ENCODE measurements at regions not wholly inside any gene's neighbourhood (a gene's known extent, or its start where the extent isn't known, plus 50 kb on each side); places are given as distances from the start of the nearest gene placed in this dataset.

DNA sequence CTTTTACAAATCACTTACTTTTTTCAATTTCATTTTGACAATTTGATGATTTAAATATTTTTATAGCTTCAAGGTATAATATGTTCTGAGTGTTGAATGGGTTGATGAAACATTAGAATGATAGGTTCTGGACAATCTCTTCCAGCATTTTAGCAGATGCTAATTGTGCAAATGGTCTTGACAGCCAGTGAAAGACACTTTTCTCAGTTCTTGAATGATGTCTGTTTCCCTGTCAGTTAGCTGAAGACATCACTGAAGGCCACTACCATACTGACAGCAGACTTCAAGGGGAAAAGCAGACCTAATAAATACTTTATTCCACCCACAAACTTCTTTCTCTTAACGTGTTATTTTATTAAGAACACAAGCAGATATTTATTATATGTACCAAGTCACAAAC, 498.6 kb downstream of the GRXCR1 start:
- Histone ChIP-seq H3K27me3 (ENCODE audit: insufficient read depth, low read length, poor library complexity, severe bottlenecking) (no peaks in the 10 kb centered on the region), H3K27ac (ENCODE audit: low read depth, low read length) (no peak overlapping the region), H3K4me3 (ENCODE audit: low read length) (no peak overlapping the region), H3K36me3 (ENCODE audit: insufficient read depth, low read length) (no peaks in the 10 kb centered on the region), H3K4me1 (ENCODE audit: insufficient read depth, low read length) (no peaks in the 10 kb centered on the region), H3K9me3 (ENCODE audit: low read length) (no peaks in the 10 kb centered on the region)
- ChIA-PET POLR2A (no interaction called here), CTCF (no interaction called here)
- Mint-ChIP-seq H3K4me3 (no peak overlapping the region), H3K27ac (no peak overlapping the region), H3K4me1 (no peaks in the 10 kb centered on the region), H3K27me3 (no peaks in the 10 kb centered on the region), H3K9me3 (peaks cover 0 to 11% (median 2%) of the 10 kb centered on the region in 5 donors), H3K36me3 (peaks cover 0 to 3% (median 0%) of the 10 kb centered on the region in 3 donors)
- DNase-seq = no peak

DNA sequence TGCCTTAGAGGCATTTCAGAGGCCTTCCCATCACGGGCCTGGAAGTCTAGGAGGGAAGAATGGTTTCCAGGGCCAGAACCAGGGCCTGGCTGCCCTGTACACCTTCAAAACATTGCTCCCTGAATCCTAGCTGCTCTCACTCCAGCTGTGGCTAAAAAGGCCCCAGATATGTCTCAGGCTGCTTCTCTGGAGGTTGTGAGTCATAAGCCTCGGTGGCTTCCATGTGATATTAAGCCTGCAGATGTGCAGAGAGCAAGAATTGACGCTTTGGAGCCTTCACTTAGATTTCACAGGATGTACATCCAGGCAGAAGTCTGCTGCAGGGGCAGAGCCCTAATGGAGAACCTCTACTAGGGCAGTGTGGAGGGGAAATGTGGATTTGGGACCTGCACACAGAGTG, 502.5 kb downstream of the GRXCR1 start:
- Mint-ChIP-seq H3K27me3 (no peaks in the 10 kb centered on the region), H3K27ac (no peak overlapping the region), H3K9me3 (peaks cover 3 to 18% (median 11%) of the 10 kb centered on the region in 5 donors), H3K4me1 (no peaks in the 10 kb centered on the region), H3K36me3 (peaks cover 0 to 3% (median 0%) of the 10 kb centered on the region in 3 donors), H3K4me3 (no peak overlapping the region)
- Histone ChIP-seq H3K27me3 (ENCODE audit: insufficient read depth, low read length, poor library complexity, severe bottlenecking) (no peaks in the 10 kb centered on the region), H3K9me3 (ENCODE audit: low read length) (no peaks in the 10 kb centered on the region), H3K36me3 (ENCODE audit: insufficient read depth, low read length) (no peaks in the 10 kb centered on the region), H3K27ac (ENCODE audit: low read depth, low read length) (no peak overlapping the region), H3K4me1 (ENCODE audit: insufficient read depth, low read length) (no peaks in the 10 kb centered on the region), H3K4me3 (ENCODE audit: low read length) (no peak overlapping the region)
- ChIA-PET CTCF (no interaction called here), POLR2A (no interaction called here)
- DNase-seq = no peak

DNA sequence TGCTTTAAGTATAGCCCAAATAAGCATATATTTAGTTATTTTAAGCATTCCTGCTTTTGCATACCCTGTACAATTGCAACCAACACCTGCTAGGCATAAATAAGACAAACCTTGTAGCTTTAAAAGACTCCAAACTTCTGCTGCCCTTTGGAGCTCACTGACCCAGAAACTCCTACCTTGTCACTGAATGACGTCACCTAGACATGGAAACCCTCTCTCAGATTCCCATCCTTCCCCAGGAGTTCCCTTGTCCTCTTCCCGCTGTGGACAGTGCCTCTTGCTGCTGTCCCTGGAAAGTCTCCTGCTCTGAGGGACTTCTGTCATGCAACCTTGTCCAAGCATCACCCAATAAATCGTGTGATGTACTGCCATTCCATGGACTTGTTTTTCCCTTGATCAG, 507.2 kb downstream of the GRXCR1 start:
- H3K36me3 ChIP-seq (ENCODE audit: insufficient read depth, low read length) = no peaks in the 10 kb centered on the region
- Mint-ChIP-seq H3K4me1 (no peaks in the 10 kb centered on the region), H3K9me3 (peaks cover 3 to 32% (median 12%) of the 10 kb centered on the region in 5 donors), H3K27me3 (no peaks in the 10 kb centered on the region), H3K4me3 (no peak overlapping the region), H3K27ac (no peak overlapping the region), H3K36me3 (peaks cover 0 to 3% (median 0%) of the 10 kb centered on the region in 3 donors)
- H3K9me3 ChIP-seq (ENCODE audit: low read length) = no peaks in the 10 kb centered on the region
- H3K4me3 ChIP-seq (ENCODE audit: low read length) = no peak overlapping the region
- no peak for DNase-seq
- no peaks in the 10 kb centered on the region for H3K27me3 ChIP-seq (ENCODE audit: insufficient read depth, low read length, poor library complexity, severe bottlenecking)
- CTCF ChIA-PET = no interaction called here
- POLR2A ChIA-PET = no interaction called here
- no peaks in the 10 kb centered on the region for H3K4me1 ChIP-seq (ENCODE audit: insufficient read depth, low read length)
- no peak overlapping the region for H3K27ac ChIP-seq (ENCODE audit: low read depth, low read length)

DNA sequence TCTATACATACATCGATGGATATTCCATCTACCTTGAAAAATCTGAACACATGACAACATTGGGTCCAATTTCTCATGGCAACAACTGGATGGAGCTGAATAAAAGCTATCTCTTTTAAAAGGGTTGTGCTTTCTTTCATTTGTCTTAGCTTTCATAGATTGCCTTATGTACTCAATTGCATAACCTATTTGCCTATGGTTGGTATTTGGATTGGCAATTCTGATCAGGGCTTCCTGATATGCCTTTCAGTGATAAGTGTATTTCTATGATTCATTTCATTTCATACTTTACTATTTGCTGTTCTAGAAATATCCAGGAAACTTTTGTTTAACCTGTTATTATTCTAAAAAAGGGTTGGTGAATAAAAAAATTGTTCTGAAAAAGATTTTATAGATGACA, 509.9 kb downstream of the GRXCR1 start:
- H3K27ac Mint-ChIP-seq = no peak overlapping the region
- Histone ChIP-seq H3K4me3 (ENCODE audit: low read length) (no peak overlapping the region), H3K9me3 (ENCODE audit: low read length) (no peaks in the 10 kb centered on the region), H3K4me1 (ENCODE audit: insufficient read depth, low read length) (no peaks in the 10 kb centered on the region), H3K27me3 (ENCODE audit: insufficient read depth, low read length, poor library complexity, severe bottlenecking) (no peaks in the 10 kb centered on the region), H3K36me3 (ENCODE audit: insufficient read depth, low read length) (no peaks in the 10 kb centered on the region), H3K27ac (ENCODE audit: low read depth, low read length) (no peak overlapping the region)
- H3K4me1 Mint-ChIP-seq = no peaks in the 10 kb centered on the region
- H3K36me3 Mint-ChIP-seq = no peaks in the 10 kb centered on the region
- H3K9me3 Mint-ChIP-seq = peaks cover 0 to 31% (median 9%) of the 10 kb centered on the region in 5 donors
- CTCF ChIA-PET = no interaction called here
- H3K4me3 Mint-ChIP-seq = no peak overlapping the region
- no peaks in the 10 kb centered on the region for H3K27me3 Mint-ChIP-seq
- DNase-seq = no peak
- POLR2A ChIA-PET = no interaction called here

DNA sequence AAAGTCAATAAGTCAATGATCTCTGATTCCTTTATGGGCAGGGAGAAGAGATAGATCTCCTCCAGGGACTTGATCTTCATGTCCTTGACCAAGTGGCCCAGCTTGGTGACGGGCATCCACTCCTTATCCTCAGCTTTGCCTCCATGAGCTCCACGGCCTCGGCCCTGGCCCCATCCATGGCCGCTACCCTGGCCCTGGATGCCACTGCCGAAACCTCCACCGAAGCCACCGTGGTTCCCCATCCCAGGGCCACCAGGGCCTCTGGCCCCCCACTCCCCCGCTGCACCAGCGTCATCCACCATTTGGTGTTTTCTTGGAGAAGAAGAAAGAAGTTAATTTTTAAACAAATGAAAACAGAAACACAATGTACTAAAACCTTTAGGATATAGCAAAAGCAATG, 518.1 kb downstream of the GRXCR1 start:
- Mint-ChIP-seq H3K9me3 (peaks cover 2 to 29% (median 12%) of the 10 kb centered on the region in 5 donors), H3K27ac (no peak overlapping the region), H3K36me3 (no peaks in the 10 kb centered on the region), H3K4me1 (no peaks in the 10 kb centered on the region), H3K27me3 (no peaks in the 10 kb centered on the region), H3K4me3 (no peak overlapping the region)
- H3K9me3 ChIP-seq (ENCODE audit: low read length) = no peaks in the 10 kb centered on the region
- no peak overlapping the region for H3K4me3 ChIP-seq (ENCODE audit: low read length)
- no peak for DNase-seq
- H3K27me3 ChIP-seq (ENCODE audit: insufficient read depth, low read length, poor library complexity, severe bottlenecking) = no peaks in the 10 kb centered on the region
- CTCF ChIA-PET = no interaction called here
- no peak overlapping the region for H3K27ac ChIP-seq (ENCODE audit: low read depth, low read length)
- no peaks in the 10 kb centered on the region for H3K36me3 ChIP-seq (ENCODE audit: insufficient read depth, low read length)
- POLR2A ChIA-PET = no interaction called here
- H3K4me1 ChIP-seq (ENCODE audit: insufficient read depth, low read length) = no peaks in the 10 kb centered on the region

DNA sequence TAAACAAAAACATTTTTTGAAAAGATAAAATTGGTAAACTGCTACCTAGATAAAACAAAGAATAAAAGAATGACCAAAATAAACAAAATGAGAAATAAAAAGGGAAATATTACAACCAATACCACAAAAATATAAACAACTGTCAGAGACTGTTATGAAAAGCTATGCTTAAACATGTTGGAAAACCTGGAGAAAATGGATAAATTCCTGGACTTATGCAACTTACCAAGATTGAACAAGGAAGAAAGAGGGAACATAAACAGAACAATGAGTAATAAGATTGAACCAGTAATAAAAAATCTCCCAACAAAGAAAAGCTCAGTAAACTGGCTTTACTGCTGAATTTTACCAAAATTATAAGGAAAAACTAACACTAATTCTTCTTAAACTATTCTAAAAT, 518.7 kb downstream of the GRXCR1 start:
- H3K9me3 Mint-ChIP-seq = peaks cover 2 to 35% (median 10%) of the 10 kb centered on the region in 5 donors
- H3K27me3 Mint-ChIP-seq = no peaks in the 10 kb centered on the region
- DNase-seq = no peak
- Histone ChIP-seq H3K27ac (ENCODE audit: low read depth, low read length) (no peak overlapping the region), H3K4me3 (ENCODE audit: low read length) (no peak overlapping the region), H3K4me1 (ENCODE audit: insufficient read depth, low read length) (no peaks in the 10 kb centered on the region), H3K27me3 (ENCODE audit: insufficient read depth, low read length, poor library complexity, severe bottlenecking) (no peaks in the 10 kb centered on the region), H3K36me3 (ENCODE audit: insufficient read depth, low read length) (no peaks in the 10 kb centered on the region), H3K9me3 (ENCODE audit: low read length) (no peaks in the 10 kb centered on the region)
- H3K4me3 Mint-ChIP-seq = no peak overlapping the region
- ChIA-PET POLR2A (no interaction called here), CTCF (no interaction called here)
- no peak overlapping the region for H3K27ac Mint-ChIP-seq
- H3K36me3 Mint-ChIP-seq = no peaks in the 10 kb centered on the region
- H3K4me1 Mint-ChIP-seq = no peaks in the 10 kb centered on the region

DNA sequence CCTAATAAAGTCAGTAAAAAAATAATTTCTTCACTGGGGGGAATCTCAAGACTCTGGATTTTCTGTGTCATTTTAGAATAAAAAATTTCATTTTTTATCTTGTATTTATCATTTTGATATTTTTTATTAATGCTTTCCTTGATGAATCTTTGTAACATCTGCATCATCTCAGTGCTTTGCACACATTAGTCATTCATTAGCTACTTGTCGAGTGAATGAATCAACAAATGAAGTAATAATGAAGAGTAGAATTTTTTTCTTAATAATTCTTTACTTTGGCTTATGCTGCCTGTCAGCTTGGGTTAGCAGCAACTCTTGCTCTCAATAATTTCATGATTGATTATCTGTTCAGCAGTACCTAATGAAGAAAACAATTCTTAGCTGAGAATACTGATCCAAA, 530.8 kb downstream of the GRXCR1 start:
- Histone ChIP-seq H3K27me3 (ENCODE audit: insufficient read depth, low read length, poor library complexity, severe bottlenecking) (no peaks in the 10 kb centered on the region), H3K27ac (ENCODE audit: low read depth, low read length) (no peak overlapping the region), H3K4me3 (ENCODE audit: low read length) (no peak overlapping the region), H3K9me3 (ENCODE audit: low read length) (no peaks in the 10 kb centered on the region), H3K36me3 (ENCODE audit: insufficient read depth, low read length) (no peaks in the 10 kb centered on the region), H3K4me1 (ENCODE audit: insufficient read depth, low read length) (no peaks in the 10 kb centered on the region)
- POLR2A ChIA-PET = no interaction called here
- Mint-ChIP-seq H3K9me3 (peaks cover 0 to 20% (median 8%) of the 10 kb centered on the region in 5 donors), H3K4me3 (no peak overlapping the region), H3K27ac (no peak overlapping the region), H3K4me1 (no peaks in the 10 kb centered on the region), H3K27me3 (no peaks in the 10 kb centered on the region), H3K36me3 (no peaks in the 10 kb centered on the region)
- CTCF ChIA-PET = no interaction called here
- DNase-seq = no peak

DNA sequence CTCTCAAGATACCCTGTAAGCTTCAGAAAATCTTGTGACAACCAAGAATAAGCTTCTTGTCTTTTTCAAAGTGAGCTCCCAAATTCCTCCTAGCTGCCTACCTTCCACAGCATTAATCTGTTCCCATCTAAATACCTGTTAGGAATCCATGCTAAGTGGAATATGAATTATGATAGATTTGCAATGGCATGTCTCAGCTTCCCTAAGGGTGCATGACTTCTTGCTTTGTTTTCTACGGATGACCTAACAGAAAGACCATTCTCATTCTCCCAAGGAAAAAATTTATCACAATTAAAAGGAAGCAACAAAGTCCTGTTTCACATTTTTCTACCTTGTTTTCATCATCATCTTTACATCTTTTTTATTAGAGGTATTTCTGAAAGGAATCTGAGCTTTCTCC, 532.7 kb downstream of the GRXCR1 start:
- H3K9me3 Mint-ChIP-seq = peaks cover 0 to 23% (median 3%) of the 10 kb centered on the region in 5 donors
- H3K27ac ChIP-seq (ENCODE audit: low read depth, low read length) = no peak overlapping the region
- H3K9me3 ChIP-seq (ENCODE audit: low read length) = no peaks in the 10 kb centered on the region
- no peaks in the 10 kb centered on the region for H3K36me3 Mint-ChIP-seq
- no peak overlapping the region for H3K27ac Mint-ChIP-seq
- no peak overlapping the region for H3K4me3 Mint-ChIP-seq
- H3K4me1 ChIP-seq (ENCODE audit: insufficient read depth, low read length) = no peaks in the 10 kb centered on the region
- no peaks in the 10 kb centered on the region for H3K4me1 Mint-ChIP-seq
- POLR2A ChIA-PET = no interaction called here
- CTCF ChIA-PET = no interaction called here
- H3K27me3 Mint-ChIP-seq = no peaks in the 10 kb centered on the region
- DNase-seq = no peak
- no peak overlapping the region for H3K4me3 ChIP-seq (ENCODE audit: low read length)
- H3K27me3 ChIP-seq (ENCODE audit: insufficient read depth, low read length, poor library complexity, severe bottlenecking) = no peaks in the 10 kb centered on the region
- H3K36me3 ChIP-seq (ENCODE audit: insufficient read depth, low read length) = no peaks in the 10 kb centered on the region

DNA sequence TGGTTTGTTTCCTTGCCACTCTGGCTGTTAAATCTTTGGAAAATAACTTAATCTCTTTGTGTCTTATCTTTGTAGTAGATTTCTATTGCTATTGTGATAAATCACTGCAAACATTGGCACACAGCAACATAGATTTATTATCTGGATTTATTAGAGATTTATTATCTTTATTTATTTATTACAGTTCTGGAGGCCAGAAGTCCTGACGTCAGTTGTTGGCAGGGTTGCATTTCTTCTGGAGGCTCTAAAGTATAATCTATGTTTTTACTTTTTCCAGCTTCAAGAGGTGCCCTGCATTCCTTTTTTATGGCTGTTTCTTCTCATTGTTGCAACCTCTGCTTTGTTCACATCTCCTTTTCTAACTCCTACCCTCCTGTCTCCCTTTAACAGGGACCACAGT, 542.8 kb downstream of the GRXCR1 start:
- POLR2A ChIA-PET = no interaction called here
- no peaks in the 10 kb centered on the region for H3K36me3 Mint-ChIP-seq

More for the DNA sequence above, 542.8 kb downstream of the GRXCR1 start:
- H3K27ac Mint-ChIP-seq = no peak overlapping the region
- Histone ChIP-seq H3K4me1 (ENCODE audit: insufficient read depth, low read length) (no peaks in the 10 kb centered on the region), H3K27ac (ENCODE audit: low read depth, low read length) (no peak overlapping the region), H3K9me3 (ENCODE audit: low read length) (no peaks in the 10 kb centered on the region), H3K36me3 (ENCODE audit: insufficient read depth, low read length) (no peaks in the 10 kb centered on the region), H3K27me3 (ENCODE audit: insufficient read depth, low read length, poor library complexity, severe bottlenecking) (no peaks in the 10 kb centered on the region), H3K4me3 (ENCODE audit: low read length) (no peak overlapping the region)
- no peak for DNase-seq
- peaks cover 3 to 25% (median 9%) of the 10 kb centered on the region in 5 donors for H3K9me3 Mint-ChIP-seq
- no peaks in the 10 kb centered on the region for H3K4me1 Mint-ChIP-seq
- CTCF ChIA-PET = no interaction called here
- no peak overlapping the region for H3K4me3 Mint-ChIP-seq
- H3K27me3 Mint-ChIP-seq = no peaks in the 10 kb centered on the region
